Liver (tissue), 8 donors: ENCODE measurements at regions not wholly inside any gene's neighbourhood (a gene's known extent, or its start where the extent isn't known, plus 50 kb on each side); places are given as distances from the start of the nearest gene placed in this dataset.

ENCODE experiments used
- DNase-seq: peaks from one replicate; pipeline ENCODE4 v3.0.0-alpha.2; 2017; ENCODE audit warnings: low spot score
- H3K27ac ChIP-seq, 2 donors: one replicate each; pipeline ENCODE4 v1.7.0; 2013; ENCODE audit warnings: inconsistent platforms in 2 of 2, low read length in 2 of 2, control low read depth in 1 of 2, low read depth in 1 of 2, mild to moderate bottlenecking in 1 of 2
- H3K27me3 ChIP-seq, 4 donors: one replicate each; pipeline versions ENCODE4 v1.6.1 to v1.7.0; 2013; ENCODE audit warnings: low read length in 3 of 4, inconsistent platforms in 1 of 4, mild to moderate bottlenecking in 1 of 4, moderate library complexity in 1 of 4; ENCODE audit not compliant: control insufficient read depth in 4 of 4, insufficient read depth in 4 of 4
- H3K36me3 ChIP-seq, 4 donors: one replicate each; pipeline versions ENCODE4 v1.6.1 to v1.7.0; 2013; ENCODE audit warnings: low read length in 3 of 4, mild to moderate bottlenecking in 3 of 4, low read depth in 1 of 4, moderate library complexity in 1 of 4; ENCODE audit not compliant: control insufficient read depth in 4 of 4, insufficient read depth in 3 of 4
- H3K4me1 ChIP-seq, 4 donors: one replicate each; pipeline versions ENCODE4 v1.6.1 to v1.7.0; 2013; ENCODE audit warnings: low read length in 3 of 4, mild to moderate bottlenecking in 3 of 4, moderate library complexity in 1 of 4; ENCODE audit not compliant: control insufficient read depth in 4 of 4, insufficient read depth in 4 of 4
- H3K4me3 ChIP-seq, 3 donors: one replicate each; pipeline versions ENCODE4 v1.6.1 to v1.7.0; 2013; ENCODE audit warnings: low read length in 3 of 3, control low read depth in 1 of 3, low read depth in 1 of 3, mild to moderate bottlenecking in 1 of 3
- H3K9ac ChIP-seq, 2 donors: one replicate each; pipeline ENCODE4 v1.7.0; 2013; ENCODE audit warnings: low read length in 2 of 2, mild to moderate bottlenecking in 2 of 2, moderate library complexity in 2 of 2, control low read depth in 1 of 2, low read depth in 1 of 2
- H3K9me3 ChIP-seq, 4 donors: one replicate each; pipeline versions ENCODE4 v1.6.1 to v1.7.0; 2013; ENCODE audit warnings: low read length in 3 of 4; ENCODE audit not compliant: control insufficient read depth in 4 of 4
- EGR1 ChIP-seq, 2 donors: IDR thresholded peaks; 2 replicates each; pipeline ENCODE4 v1.6.1; 2016 to 2018; ENCODE audit warnings: antibody characterized with exemption in 2 of 2, low read depth in 2 of 2
- FOXA1 ChIP-seq: IDR thresholded peaks from 2 replicates; pipeline ENCODE4 v1.6.1; 2016; ENCODE audit warnings: antibody characterized with exemption
- FOXA2 ChIP-seq: IDR thresholded peaks from 2 replicates; pipeline ENCODE4 v1.6.1; 2016; ENCODE audit warnings: antibody characterized with exemption
- GABPA ChIP-seq, 2 donors: IDR thresholded peaks in 1 of 2; conservative IDR thresholded peaks in 1 of 2; 2 replicates each; pipeline ENCODE4 v1.6.1; 2016; ENCODE audit warnings: antibody characterized with exemption in 2 of 2, mild to moderate bottlenecking in 1 of 2, moderate library complexity in 1 of 2
- HNF4A ChIP-seq, 2 donors: conservative IDR thresholded peaks; 2 replicates each; pipeline ENCODE4 v1.6.1; 2016; ENCODE audit warnings: antibody characterized with exemption in 2 of 2, mild to moderate bottlenecking in 2 of 2
- HNF4G ChIP-seq: IDR thresholded peaks from 2 replicates; pipeline ENCODE4 v1.6.1; 2016; ENCODE audit warnings: antibody characterized with exemption
- JUND ChIP-seq, 2 donors: IDR thresholded peaks; 2 replicates each; pipeline ENCODE4 v1.6.1; 2016; ENCODE audit warnings: antibody characterized with exemption in 2 of 2
- NR2F2 ChIP-seq: IDR thresholded peaks from 2 replicates; pipeline ENCODE4 v1.6.1; 2016; ENCODE audit warnings: antibody characterized with exemption
- RAD21 ChIP-seq, 2 donors: IDR thresholded peaks; 2 replicates each; pipeline ENCODE4 v1.6.1; 2016; ENCODE audit warnings: antibody characterized with exemption in 2 of 2, mild to moderate bottlenecking in 2 of 2
- RXRA ChIP-seq, 2 donors: IDR thresholded peaks; 2 replicates each; pipeline ENCODE4 v1.6.1; 2017 to 2018; ENCODE audit warnings: antibody characterized with exemption in 2 of 2, mild to moderate bottlenecking in 1 of 2
- SP1 ChIP-seq: IDR thresholded peaks from 2 replicates; pipeline ENCODE4 v1.6.1; 2018; ENCODE audit warnings: antibody characterized with exemption, mild to moderate bottlenecking
- TAF1 ChIP-seq: conservative IDR thresholded peaks from 2 replicates; pipeline ENCODE4 v1.6.1; 2016; ENCODE audit warnings: antibody characterized with exemption, mild to moderate bottlenecking
- YY1 ChIP-seq: IDR thresholded peaks from 2 replicates; pipeline ENCODE4 v1.6.1; 2016; ENCODE audit warnings: antibody characterized with exemption, mild to moderate bottlenecking
- WGBS: extraction: QIAGEN DNeasy Blood & Tissue Kit; methylation state at CpG from one replicate; pipeline ENCODE4 v1.1.7; 2013; 5-methylcytosine and 5-hydroxymethylcytosine counted together
- TF ChIP-seq, protein P1 (sequence below): fragments of 150-350 bp; IDR thresholded peaks from 2 replicates; pipeline ENCODE4 v1.5.1; 2017; ENCODE audit warnings: improper control_type of control experiment, low read depth, low read length; ENCODE audit not compliant: missing input control
- TF ChIP-seq, protein P2 (sequence below): IDR thresholded peaks from 2 replicates; pipeline ENCODE4 v1.6.1; 2016; ENCODE audit warnings: antibody characterized with exemption, mild to moderate bottlenecking
- TF ChIP-seq, protein P3 (sequence below): IDR thresholded peaks from 2 replicates; pipeline ENCODE4 v1.6.1; 2016; ENCODE audit warnings: antibody characterized with exemption
- TF ChIP-seq, protein P4 (sequence below): IDR thresholded peaks from 2 replicates; pipeline ENCODE4 v1.6.1; 2016; ENCODE audit warnings: antibody characterized with exemption
- TF ChIP-seq, protein P5 (sequence below): IDR thresholded peaks from 2 replicates; pipeline ENCODE4 v1.6.1; 2016; ENCODE audit warnings: antibody characterized with exemption
- donor health status: healthy.
- donor health status: healthy.
- donor health status: healthy.
- donor health status: healthy.
- donor health status: healthy.

DNA sequence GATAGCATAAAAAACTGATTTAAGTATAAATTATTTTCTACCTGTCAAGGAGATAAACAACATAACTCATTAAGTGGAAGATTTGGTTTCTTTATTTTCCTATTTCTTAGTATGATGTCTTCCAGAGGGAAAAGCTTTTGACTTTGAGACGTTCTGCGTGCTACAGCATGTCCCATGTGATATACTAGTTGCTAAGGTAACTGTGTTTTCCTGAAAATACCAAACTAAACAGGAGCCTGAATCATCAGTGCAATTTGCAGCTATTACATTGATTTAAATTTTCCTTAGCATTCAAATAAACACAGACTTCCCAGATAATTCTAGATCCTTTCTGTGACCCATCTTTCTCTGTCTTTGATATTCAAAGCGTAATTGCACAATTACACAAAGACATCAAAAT, 117.7 kb upstream of the P2RY1 start:
- H3K36me3 ChIP-seq = no peaks in the 10 kb centered on the region
- 77% methylated on average over 3 of the region's 3 CpGs for WGBS
- no peaks in the 10 kb centered on the region for H3K4me1 ChIP-seq
- TF ChIP-seq EGR1 (IDR thresholded peaks at IDR 0.05; ENCODE audit: low read depth in 2 of 2) = no peak
- no peak for TF ChIP-seq YY1
- TF ChIP-seq GABPA (IDR thresholded peaks at IDR 0.05 in 1 of 2, conservative IDR thresholded peaks at IDR 0.05 in 1 of 2) = no peak
- TF ChIP-seq HNF4G = no peak
- TF ChIP-seq RAD21 (IDR thresholded peaks at IDR 0.05) = no peak
- TF ChIP-seq NR2F2 = no peak
- no peak for TF ChIP-seq SP1
- TF ChIP-seq, protein P1, sequence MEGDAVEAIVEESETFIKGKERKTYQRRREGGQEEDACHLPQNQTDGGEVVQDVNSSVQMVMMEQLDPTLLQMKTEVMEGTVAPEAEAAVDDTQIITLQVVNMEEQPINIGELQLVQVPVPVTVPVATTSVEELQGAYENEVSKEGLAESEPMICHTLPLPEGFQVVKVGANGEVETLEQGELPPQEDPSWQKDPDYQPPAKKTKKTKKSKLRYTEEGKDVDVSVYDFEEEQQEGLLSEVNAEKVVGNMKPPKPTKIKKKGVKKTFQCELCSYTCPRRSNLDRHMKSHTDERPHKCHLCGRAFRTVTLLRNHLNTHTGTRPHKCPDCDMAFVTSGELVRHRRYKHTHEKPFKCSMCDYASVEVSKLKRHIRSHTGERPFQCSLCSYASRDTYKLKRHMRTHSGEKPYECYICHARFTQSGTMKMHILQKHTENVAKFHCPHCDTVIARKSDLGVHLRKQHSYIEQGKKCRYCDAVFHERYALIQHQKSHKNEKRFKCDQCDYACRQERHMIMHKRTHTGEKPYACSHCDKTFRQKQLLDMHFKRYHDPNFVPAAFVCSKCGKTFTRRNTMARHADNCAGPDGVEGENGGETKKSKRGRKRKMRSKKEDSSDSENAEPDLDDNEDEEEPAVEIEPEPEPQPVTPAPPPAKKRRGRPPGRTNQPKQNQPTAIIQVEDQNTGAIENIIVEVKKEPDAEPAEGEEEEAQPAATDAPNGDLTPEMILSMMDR = no peak
- TF ChIP-seq FOXA1 = no peak
- TF ChIP-seq, protein P2, sequence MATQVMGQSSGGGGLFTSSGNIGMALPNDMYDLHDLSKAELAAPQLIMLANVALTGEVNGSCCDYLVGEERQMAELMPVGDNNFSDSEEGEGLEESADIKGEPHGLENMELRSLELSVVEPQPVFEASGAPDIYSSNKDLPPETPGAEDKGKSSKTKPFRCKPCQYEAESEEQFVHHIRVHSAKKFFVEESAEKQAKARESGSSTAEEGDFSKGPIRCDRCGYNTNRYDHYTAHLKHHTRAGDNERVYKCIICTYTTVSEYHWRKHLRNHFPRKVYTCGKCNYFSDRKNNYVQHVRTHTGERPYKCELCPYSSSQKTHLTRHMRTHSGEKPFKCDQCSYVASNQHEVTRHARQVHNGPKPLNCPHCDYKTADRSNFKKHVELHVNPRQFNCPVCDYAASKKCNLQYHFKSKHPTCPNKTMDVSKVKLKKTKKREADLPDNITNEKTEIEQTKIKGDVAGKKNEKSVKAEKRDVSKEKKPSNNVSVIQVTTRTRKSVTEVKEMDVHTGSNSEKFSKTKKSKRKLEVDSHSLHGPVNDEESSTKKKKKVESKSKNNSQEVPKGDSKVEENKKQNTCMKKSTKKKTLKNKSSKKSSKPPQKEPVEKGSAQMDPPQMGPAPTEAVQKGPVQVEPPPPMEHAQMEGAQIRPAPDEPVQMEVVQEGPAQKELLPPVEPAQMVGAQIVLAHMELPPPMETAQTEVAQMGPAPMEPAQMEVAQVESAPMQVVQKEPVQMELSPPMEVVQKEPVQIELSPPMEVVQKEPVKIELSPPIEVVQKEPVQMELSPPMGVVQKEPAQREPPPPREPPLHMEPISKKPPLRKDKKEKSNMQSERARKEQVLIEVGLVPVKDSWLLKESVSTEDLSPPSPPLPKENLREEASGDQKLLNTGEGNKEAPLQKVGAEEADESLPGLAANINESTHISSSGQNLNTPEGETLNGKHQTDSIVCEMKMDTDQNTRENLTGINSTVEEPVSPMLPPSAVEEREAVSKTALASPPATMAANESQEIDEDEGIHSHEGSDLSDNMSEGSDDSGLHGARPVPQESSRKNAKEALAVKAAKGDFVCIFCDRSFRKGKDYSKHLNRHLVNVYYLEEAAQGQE = no peak
- TF ChIP-seq TAF1 = no peak
- TF ChIP-seq HNF4A (conservative IDR thresholded peaks at IDR 0.05) = no peak
- TF ChIP-seq, protein P3, sequence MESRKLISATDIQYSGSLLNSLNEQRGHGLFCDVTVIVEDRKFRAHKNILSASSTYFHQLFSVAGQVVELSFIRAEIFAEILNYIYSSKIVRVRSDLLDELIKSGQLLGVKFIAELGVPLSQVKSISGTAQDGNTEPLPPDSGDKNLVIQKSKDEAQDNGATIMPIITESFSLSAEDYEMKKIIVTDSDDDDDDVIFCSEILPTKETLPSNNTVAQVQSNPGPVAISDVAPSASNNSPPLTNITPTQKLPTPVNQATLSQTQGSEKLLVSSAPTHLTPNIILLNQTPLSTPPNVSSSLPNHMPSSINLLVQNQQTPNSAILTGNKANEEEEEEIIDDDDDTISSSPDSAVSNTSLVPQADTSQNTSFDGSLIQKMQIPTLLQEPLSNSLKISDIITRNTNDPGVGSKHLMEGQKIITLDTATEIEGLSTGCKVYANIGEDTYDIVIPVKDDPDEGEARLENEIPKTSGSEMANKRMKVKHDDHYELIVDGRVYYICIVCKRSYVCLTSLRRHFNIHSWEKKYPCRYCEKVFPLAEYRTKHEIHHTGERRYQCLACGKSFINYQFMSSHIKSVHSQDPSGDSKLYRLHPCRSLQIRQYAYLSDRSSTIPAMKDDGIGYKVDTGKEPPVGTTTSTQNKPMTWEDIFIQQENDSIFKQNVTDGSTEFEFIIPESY = no peak
- TF ChIP-seq, protein P4, sequence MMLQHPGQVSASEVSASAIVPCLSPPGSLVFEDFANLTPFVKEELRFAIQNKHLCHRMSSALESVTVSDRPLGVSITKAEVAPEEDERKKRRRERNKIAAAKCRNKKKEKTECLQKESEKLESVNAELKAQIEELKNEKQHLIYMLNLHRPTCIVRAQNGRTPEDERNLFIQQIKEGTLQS = no peak
- TF ChIP-seq JUND (IDR thresholded peaks at IDR 0.05) = no peak
- TF ChIP-seq FOXA2 = no peak
- no peak for TF ChIP-seq RXRA (IDR thresholded peaks at IDR 0.05)
- TF ChIP-seq, protein P5, sequence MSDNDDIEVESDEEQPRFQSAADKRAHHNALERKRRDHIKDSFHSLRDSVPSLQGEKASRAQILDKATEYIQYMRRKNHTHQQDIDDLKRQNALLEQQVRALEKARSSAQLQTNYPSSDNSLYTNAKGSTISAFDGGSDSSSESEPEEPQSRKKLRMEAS = no peak
- no peak overlapping the region for H3K27ac ChIP-seq
- H3K27me3 ChIP-seq = no peaks in the 10 kb centered on the region
- no peak overlapping the region for H3K4me3 ChIP-seq
- H3K9me3 ChIP-seq = no peaks in the 10 kb centered on the region
- H3K9ac ChIP-seq = no peak overlapping the region
- DNase-seq = no peak

DNA sequence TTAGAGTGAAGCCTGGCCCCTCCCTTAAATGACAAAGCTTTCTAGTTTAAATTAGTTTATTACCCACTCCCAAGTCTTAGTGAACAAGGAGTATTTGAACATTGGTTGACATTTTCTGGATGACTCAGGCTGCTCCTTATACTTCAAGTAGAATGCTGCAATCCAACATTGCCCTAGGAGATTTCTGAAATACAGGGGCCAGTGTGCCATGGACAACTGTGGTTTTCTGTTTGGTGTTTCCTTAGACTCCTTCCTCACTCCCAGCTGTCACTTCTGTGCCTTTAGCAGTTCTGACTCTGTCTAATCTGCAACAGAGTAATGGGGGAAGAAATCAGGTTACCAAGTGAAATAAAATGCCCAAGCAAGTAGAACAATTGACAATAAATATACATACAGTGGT, 116.1 kb upstream of the P2RY1 start:
- TF ChIP-seq JUND (IDR thresholded peaks at IDR 0.05) (no peak), EGR1 (IDR thresholded peaks at IDR 0.05; ENCODE audit: low read depth in 2 of 2) (no peak), HNF4G (no peak)
- Histone ChIP-seq H3K4me3 (no peak overlapping the region), H3K27me3 (no peaks in the 10 kb centered on the region), H3K36me3 (no peaks in the 10 kb centered on the region), H3K27ac (no peak overlapping the region), H3K9me3 (no peaks in the 10 kb centered on the region), H3K9ac (no peak overlapping the region), H3K4me1 (no peaks in the 10 kb centered on the region)
- no peak for DNase-seq
